Right atrium auricular region (tissue), 2 donors: ENCODE measurements at regions not wholly inside any gene's neighbourhood (a gene's known extent, or its start where the extent isn't known, plus 50 kb on each side); places are given as distances from the start of the nearest gene placed in this dataset.

Experiments used
- DNase-seq: peaks from one replicate; pipeline ENCODE4 v3.0.0-alpha.2; 2019; ENCODE audit warnings: low spot score
- H3K27ac ChIP-seq, 2 donors: fragments of 200-600 bp; sonication (generic); 1 replicate in 1 of 2; 2 replicates in 1 of 2; pipeline ENCODE4 v1.5.1; 2016 to 2019
- H3K27me3 ChIP-seq, 2 donors: fragments of 200-600 bp; sonication (generic); one replicate each; pipeline versions ENCODE4 v1.5.1 to v1.6.0; 2017 to 2019
- H3K36me3 ChIP-seq: fragments of 200-600 bp; sonication (generic); one replicate; pipeline ENCODE4 v1.5.1; 2016
- H3K4me1 ChIP-seq, 2 donors: fragments of 200-600 bp; sonication (generic); one replicate each; pipeline versions ENCODE4 v1.5.1 to v1.6.0; 2017 to 2019
- H3K4me3 ChIP-seq, 2 donors: fragments of 200-600 bp; sonication (generic); 1 replicate in 1 of 2; 2 replicates in 1 of 2; pipeline ENCODE4 v1.5.1; 2017 to 2019; ENCODE audit warnings: mild to moderate bottlenecking in 1 of 2, moderate library complexity in 1 of 2
- H3K9me3 ChIP-seq, 2 donors: fragments of 200-600 bp; sonication (generic); one replicate each; pipeline ENCODE4 v1.5.1; 2019
- TF ChIP-seq, protein P1 (sequence below), 2 donors: fragments of 200-600 bp; sonication (generic); IDR thresholded peaks; one replicate each; pipeline ENCODE4 v1.5.1; 2019; ENCODE audit warnings: antibody characterized with exemption in 2 of 2

DNA sequence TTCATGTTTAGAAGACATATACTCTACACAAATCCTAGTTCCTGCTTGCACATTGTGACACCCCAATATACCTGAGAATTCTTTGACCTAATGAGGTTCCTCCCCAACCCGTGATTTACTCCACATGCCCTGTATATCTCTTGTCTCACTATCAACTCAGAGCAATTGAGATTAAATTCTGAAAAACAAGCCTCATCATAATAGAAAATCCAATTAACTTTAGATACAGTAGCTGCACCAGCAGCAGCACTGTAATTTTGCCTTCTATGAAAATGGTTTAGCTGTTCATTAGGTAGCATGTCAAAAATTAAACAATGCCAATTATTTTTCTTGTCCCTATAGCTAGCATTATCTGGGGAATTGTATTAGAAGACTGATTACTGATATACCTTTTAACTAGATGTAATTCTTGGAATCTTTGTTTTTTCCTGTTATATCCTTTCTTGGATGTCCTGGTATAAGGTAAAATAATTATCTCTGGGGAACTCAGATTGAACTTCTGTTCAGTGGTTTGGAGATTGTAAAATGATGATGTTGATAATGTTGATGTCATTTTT, 218.9 kb upstream of the TANK start:
- TF ChIP-seq, protein P1, sequence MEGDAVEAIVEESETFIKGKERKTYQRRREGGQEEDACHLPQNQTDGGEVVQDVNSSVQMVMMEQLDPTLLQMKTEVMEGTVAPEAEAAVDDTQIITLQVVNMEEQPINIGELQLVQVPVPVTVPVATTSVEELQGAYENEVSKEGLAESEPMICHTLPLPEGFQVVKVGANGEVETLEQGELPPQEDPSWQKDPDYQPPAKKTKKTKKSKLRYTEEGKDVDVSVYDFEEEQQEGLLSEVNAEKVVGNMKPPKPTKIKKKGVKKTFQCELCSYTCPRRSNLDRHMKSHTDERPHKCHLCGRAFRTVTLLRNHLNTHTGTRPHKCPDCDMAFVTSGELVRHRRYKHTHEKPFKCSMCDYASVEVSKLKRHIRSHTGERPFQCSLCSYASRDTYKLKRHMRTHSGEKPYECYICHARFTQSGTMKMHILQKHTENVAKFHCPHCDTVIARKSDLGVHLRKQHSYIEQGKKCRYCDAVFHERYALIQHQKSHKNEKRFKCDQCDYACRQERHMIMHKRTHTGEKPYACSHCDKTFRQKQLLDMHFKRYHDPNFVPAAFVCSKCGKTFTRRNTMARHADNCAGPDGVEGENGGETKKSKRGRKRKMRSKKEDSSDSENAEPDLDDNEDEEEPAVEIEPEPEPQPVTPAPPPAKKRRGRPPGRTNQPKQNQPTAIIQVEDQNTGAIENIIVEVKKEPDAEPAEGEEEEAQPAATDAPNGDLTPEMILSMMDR (IDR thresholded peaks at IDR 0.05): no peak
- Histone ChIP-seq H3K27ac (no peak overlapping the region), H3K4me1 (no peaks in the 10 kb centered on the region), H3K27me3 (no peaks in the 10 kb centered on the region), H3K9me3 (no peaks in the 10 kb centered on the region), H3K4me3 (no peak overlapping the region), H3K36me3 (no peaks in the 10 kb centered on the region)
- DNase-seq: no peak

DNA sequence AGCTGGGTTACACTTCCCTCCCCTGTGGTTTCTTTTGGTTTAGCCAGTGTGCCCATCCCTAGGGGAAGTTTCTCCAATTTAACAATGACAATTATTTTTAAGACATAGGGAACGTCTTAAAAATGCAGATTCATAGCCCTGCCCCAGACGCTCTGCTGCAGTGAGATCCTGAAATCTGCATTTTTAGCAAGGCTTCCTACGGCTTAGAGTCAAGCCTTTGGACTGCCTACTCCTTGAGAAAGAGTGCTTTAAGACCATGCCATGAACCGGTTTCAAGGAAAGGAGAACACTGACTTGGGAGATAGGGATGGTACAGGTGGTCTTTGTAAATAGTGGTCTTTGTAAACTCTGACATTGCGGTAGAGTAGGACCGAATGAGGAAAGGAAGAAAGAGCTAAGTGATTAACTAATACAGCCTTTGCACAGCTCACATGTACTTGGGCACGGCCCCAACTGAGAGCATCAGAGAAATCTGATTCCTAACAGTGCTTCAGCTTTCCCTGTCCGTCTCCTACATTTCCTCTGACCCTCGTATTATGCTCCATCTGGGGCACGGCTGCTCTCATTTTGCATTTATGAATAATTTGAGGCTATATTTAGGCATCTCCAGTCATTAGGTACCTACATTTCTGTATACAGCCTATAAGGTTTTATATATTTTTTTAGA, 217.6 kb upstream of the TANK start:
- Histone ChIP-seq H3K36me3 (no peaks in the 10 kb centered on the region), H3K27ac (no peak overlapping the region), H3K27me3 (no peaks in the 10 kb centered on the region), H3K9me3 (no peaks in the 10 kb centered on the region), H3K4me1 (no peaks in the 10 kb centered on the region), H3K4me3 (no peak overlapping the region)
- DNase-seq: no peak
- TF ChIP-seq, protein P1 (IDR thresholded peaks at IDR 0.05): no peak

DNA sequence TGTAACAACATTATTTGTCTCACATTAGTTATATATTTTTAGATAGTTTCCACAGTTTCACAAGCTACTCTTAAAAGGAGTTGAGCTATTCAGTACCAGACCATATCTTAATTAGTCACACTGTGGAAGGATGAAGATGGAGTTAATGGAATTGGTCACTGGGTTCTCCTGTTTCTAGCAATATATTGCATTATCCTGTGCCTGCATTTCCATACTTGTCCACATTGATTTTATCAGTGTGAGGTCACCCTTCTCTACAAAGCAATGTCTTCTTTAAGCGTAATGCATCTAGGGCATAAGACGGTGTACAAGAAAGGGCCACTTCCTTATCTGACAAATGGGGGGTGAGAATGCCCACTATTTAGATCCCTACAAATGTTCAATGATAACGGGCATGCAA, 216.8 kb upstream of the TANK start:
- Histone ChIP-seq H3K27ac (no peak overlapping the region), H3K27me3 (no peaks in the 10 kb centered on the region), H3K36me3 (no peaks in the 10 kb centered on the region), H3K4me1 (no peaks in the 10 kb centered on the region), H3K9me3 (no peaks in the 10 kb centered on the region), H3K4me3 (no peak overlapping the region)
- DNase-seq: no peak
- TF ChIP-seq, protein P1 (IDR thresholded peaks at IDR 0.05): no peak

DNA sequence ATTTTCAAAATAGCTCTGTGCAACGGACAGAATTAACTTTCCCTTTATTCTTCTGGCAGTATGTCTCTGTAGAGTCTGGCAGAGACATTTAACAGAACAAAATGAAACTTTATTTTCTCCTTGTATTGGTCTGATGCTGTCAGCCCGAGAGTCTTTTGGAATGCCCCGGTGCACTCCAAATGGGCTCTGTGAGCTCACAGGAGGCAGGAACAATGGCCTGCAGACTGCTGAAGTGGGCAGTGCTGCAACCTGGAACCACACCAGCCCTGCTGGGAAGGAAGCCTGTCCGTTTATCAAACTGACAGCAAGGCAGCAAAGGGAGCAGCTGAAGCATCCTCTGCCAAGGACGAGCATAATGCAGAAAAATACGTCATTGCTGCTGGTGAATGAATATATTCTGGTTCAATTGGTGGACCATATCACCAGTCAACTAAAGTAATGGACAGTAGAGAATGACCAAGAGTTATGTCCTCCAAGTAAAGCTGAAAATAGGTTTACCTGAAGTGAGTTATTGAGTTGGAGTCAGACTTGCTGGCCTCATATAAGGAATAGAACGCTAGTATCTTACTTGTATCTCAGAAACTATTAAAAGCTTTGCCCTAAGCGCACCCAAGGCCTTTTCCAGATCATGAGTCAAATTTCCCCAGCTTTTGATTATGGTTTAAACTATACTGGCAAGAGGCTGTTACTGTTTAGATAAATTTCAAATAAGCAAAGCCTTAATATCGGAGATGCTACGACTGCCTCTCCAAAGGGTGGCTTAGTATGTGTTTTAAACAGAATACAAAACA, 207.6 kb upstream of the TANK start:
- Histone ChIP-seq H3K27ac (peak overlapping the region; percentile 7 to 11), H3K4me3 (peak overlapping the region in 1 of 2 donors; percentile 32)

DNA sequence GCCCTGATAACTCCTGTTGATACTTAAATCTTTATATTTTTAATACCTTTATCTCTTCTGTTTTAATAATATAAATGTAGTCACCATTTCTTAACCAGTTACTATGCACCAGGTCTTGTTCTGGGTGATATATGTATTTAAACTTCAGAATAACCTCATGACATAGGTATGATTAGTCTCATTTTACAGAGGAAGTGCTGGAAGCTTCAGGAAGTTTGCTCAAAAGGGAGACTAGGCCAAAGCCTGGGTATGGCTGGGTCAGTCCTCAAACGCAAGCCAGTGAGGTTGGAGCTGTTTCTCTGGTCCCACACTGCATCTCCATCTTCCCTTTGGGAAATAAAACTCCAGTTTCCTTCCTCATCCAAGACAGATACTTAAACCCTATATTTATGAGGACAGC, 204.7 kb upstream of the TANK start:
- Histone ChIP-seq H3K4me1 (peaks cover 0 to 31% of the 10 kb centered on the region in 2 donors), H3K4me3 (no peak overlapping the region), H3K27ac (peak overlapping the region in 1 of 2 donors; percentile 58), H3K27me3 (no peaks in the 10 kb centered on the region), H3K36me3 (no peaks in the 10 kb centered on the region), H3K9me3 (no peaks in the 10 kb centered on the region)
- no peak for DNase-seq
- TF ChIP-seq, protein P1 (IDR thresholded peaks at IDR 0.05): no peak

More for the DNA sequence above, 207.6 kb upstream of the TANK start:
- DNase-seq: no peak
- Histone ChIP-seq H3K9me3 (no peaks in the 10 kb centered on the region), H3K36me3 (no peaks in the 10 kb centered on the region), H3K27me3 (no peaks in the 10 kb centered on the region), H3K4me1 (peaks cover 0 to 31% of the 10 kb centered on the region in 2 donors)
- TF ChIP-seq, protein P1 (IDR thresholded peaks at IDR 0.05): no peak
